Right atrium auricular region (tissue), 2 donors: ENCODE measurements at regions not wholly inside any gene's neighbourhood (a gene's known extent, or its start where the extent isn't known, plus 50 kb on each side); places are given as distances from the start of the nearest gene placed in this dataset.
"Not testable (repeated sequence)": the region's sequence is repeated elsewhere in the genome, so short reads cannot be mapped to it uniquely, and the experiment has no call there.

Experiments used
- DNase-seq: peaks from one replicate; pipeline ENCODE4 v3.0.0-alpha.2; 2019; ENCODE audit warnings: low spot score
- H3K27ac ChIP-seq, 2 donors: fragments of 200-600 bp; sonication (generic); 1 replicate in 1 of 2; 2 replicates in 1 of 2; pipeline ENCODE4 v1.5.1; 2016 to 2019
- H3K27me3 ChIP-seq, 2 donors: fragments of 200-600 bp; sonication (generic); one replicate each; pipeline versions ENCODE4 v1.5.1 to v1.6.0; 2017 to 2019
- H3K36me3 ChIP-seq: fragments of 200-600 bp; sonication (generic); one replicate; pipeline ENCODE4 v1.5.1; 2016
- H3K4me1 ChIP-seq, 2 donors: fragments of 200-600 bp; sonication (generic); one replicate each; pipeline versions ENCODE4 v1.5.1 to v1.6.0; 2017 to 2019
- H3K4me3 ChIP-seq, 2 donors: fragments of 200-600 bp; sonication (generic); 1 replicate in 1 of 2; 2 replicates in 1 of 2; pipeline ENCODE4 v1.5.1; 2017 to 2019; ENCODE audit warnings: mild to moderate bottlenecking in 1 of 2, moderate library complexity in 1 of 2
- H3K9me3 ChIP-seq, 2 donors: fragments of 200-600 bp; sonication (generic); one replicate each; pipeline ENCODE4 v1.5.1; 2019
- CTCF ChIP-seq, 2 donors: fragments of 200-600 bp; sonication (generic); IDR thresholded peaks; one replicate each; pipeline ENCODE4 v1.5.1; 2019; ENCODE audit warnings: antibody characterized with exemption in 2 of 2

GRCh38 chr14:98926801-98927200, 345.2 kb downstream of the BCL11B start:
- H3K9me3 ChIP-seq, result peaks cover 0 to 4% of the 10 kb centered on the region in 2 donors
- no peak for DNase-seq
- no peak overlapping the region for H3K27ac ChIP-seq
- TF ChIP-seq CTCF (IDR thresholded peaks at IDR 0.05), result no peak
- no peaks in the 10 kb centered on the region for H3K36me3 ChIP-seq
- no peak overlapping the region for H3K4me3 ChIP-seq
- H3K4me1 ChIP-seq, result no peaks in the 10 kb centered on the region
- no peaks in the 10 kb centered on the region for H3K27me3 ChIP-seq

DNA sequence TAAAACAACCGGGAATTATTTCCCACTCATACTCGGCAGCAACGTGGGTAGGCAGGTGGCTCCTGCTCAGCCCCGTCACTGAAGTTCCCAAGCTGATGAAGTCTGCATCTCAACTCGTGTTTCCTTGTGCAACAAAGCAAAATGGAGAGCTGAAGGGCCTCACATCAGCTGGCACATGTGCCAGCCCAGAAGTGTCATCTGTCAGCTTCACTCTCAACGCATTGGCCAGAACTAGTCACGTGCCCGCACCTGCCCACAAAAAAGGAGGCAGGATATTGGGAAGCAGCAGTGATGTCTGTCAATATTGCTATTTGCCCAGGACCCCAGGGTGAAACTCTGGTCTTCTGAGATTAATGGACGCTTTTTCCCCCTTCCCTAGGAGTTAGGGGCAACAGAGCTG, 344.0 kb downstream of the BCL11B start:
- Histone ChIP-seq H3K4me3 (no peak overlapping the region), H3K27ac (no peak overlapping the region), H3K36me3 (no peaks in the 10 kb centered on the region), H3K4me1 (no peaks in the 10 kb centered on the region), H3K27me3 (no peaks in the 10 kb centered on the region), H3K9me3 (no peaks in the 10 kb centered on the region)
- TF ChIP-seq CTCF (IDR thresholded peaks at IDR 0.05), result no peak
- no peak for DNase-seq

GRCh38 chr14:98928418-98928817, 343.6 kb downstream of the BCL11B start:
- no peak overlapping the region for H3K4me3 ChIP-seq
- no peak for DNase-seq
- no peaks in the 10 kb centered on the region for H3K27me3 ChIP-seq
- no peak overlapping the region for H3K27ac ChIP-seq
- no peak for TF ChIP-seq CTCF (IDR thresholded peaks at IDR 0.05)
- H3K36me3 ChIP-seq, result no peaks in the 10 kb centered on the region
- H3K9me3 ChIP-seq, result no peaks in the 10 kb centered on the region
- no peaks in the 10 kb centered on the region for H3K4me1 ChIP-seq

- Histone ChIP-seq H3K4me1 (no peaks in the 10 kb centered on the region), H3K9me3 (no peaks in the 10 kb centered on the region), H3K27me3 (no peaks in the 10 kb centered on the region), H3K36me3 (no peaks in the 10 kb centered on the region), H3K4me3 (no peak overlapping the region), H3K27ac (no peak overlapping the region)
- no peak for DNase-seq
- no peak for TF ChIP-seq CTCF (IDR thresholded peaks at IDR 0.05)
Measured at GRCh38 chr14:98931126-98931525, 340.9 kb downstream of the BCL11B start.

DNA sequence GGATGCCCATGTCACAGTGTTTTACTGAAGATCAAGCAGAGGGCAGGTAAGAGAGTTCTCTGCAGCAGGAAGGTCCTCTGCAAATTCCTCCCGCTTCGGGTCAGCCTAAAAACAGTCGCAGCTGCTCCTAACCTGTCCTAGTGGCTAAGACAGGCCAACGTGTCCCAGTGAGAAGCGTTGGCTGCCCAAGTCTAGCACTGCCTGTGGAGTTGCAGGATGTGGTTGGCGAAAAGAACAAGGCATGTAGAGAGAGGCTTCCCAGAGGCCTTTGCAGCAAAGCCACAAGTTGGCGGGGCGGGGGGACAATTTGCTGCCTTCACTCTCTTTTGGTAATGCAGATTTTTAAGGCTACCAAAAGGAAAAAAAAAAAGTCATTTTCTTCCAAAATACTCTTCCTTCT, 340.1 kb downstream of the BCL11B start:
- TF ChIP-seq CTCF (IDR thresholded peaks at IDR 0.05), result no peak
- H3K27me3 ChIP-seq, result no peaks in the 10 kb centered on the region
- H3K27ac ChIP-seq, result no peak overlapping the region
- no peaks in the 10 kb centered on the region for H3K36me3 ChIP-seq
- no peaks in the 10 kb centered on the region for H3K9me3 ChIP-seq
- no peaks in the 10 kb centered on the region for H3K4me1 ChIP-seq
- no peak overlapping the region for H3K4me3 ChIP-seq
- DNase-seq, result no peak

- H3K27me3 ChIP-seq, result no peaks in the 10 kb centered on the region
- H3K9me3 ChIP-seq, result no peaks in the 10 kb centered on the region
- no peaks in the 10 kb centered on the region for H3K36me3 ChIP-seq
- no peaks in the 10 kb centered on the region for H3K4me1 ChIP-seq
- H3K27ac ChIP-seq, result no peak overlapping the region
- no peak for TF ChIP-seq CTCF (IDR thresholded peaks at IDR 0.05)
- DNase-seq, result no peak
- no peak overlapping the region for H3K4me3 ChIP-seq
Measured at GRCh38 chr14:98932431-98933325, 339.3 kb downstream of the BCL11B start.

- not testable (repeated sequence) for H3K27ac ChIP-seq, H3K4me3 ChIP-seq, DNase-seq, H3K36me3 ChIP-seq, H3K9me3 ChIP-seq, H3K4me1 ChIP-seq, H3K27me3 ChIP-seq
Measured at GRCh38 chr14:98934569-98934968, 337.4 kb downstream of the BCL11B start.
